ENCODE measurements at regions not wholly inside any gene's neighbourhood (a gene's known extent, or its start where the extent isn't known, plus 50 kb on each side); places are given as distances from the start of the nearest gene placed in this dataset.

DNA sequence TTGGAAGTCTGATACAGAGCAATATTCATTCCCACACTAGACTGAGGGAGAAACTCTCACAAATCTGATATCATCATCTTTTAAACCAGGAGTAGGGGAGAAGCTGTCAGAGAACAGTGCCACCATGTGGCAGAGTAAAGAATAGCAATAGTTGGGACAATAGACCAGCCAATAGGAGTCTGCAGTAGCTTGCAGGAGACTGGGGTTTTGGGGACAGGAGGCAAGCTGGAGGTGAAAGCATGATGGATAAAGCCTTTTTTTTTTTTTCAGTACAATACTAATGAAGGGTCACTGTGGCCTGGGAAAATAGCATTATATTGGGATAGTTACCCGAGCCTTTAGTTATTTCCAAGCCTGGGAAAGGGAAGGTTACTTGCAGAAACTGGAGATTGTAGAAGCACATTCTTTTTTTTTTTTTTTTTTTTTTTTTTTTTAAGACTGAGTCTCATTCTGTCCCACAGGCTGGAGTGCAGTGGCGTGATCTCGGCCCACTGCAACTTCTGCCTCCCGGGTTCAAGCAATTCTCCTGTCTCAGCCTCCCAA lies 120.7 kb downstream of the S1PR1 start:
- H3K4me3 ChIP-seq (ENCODE audit: low read depth, poor library complexity, severe bottlenecking): no peak overlapping the region
- 51 to 77% methylated on average over 4 of the region's 4 CpGs for WGBS, 2 donors
- peak in 1 of 2 donors; percentile 72 for DNase-seq (ENCODE audit: low spot score in 2 of 2)
- TF ChIP-seq POLR2A (IDR thresholded peaks at IDR 0.05): no peak
- TF ChIP-seq, protein P1, sequence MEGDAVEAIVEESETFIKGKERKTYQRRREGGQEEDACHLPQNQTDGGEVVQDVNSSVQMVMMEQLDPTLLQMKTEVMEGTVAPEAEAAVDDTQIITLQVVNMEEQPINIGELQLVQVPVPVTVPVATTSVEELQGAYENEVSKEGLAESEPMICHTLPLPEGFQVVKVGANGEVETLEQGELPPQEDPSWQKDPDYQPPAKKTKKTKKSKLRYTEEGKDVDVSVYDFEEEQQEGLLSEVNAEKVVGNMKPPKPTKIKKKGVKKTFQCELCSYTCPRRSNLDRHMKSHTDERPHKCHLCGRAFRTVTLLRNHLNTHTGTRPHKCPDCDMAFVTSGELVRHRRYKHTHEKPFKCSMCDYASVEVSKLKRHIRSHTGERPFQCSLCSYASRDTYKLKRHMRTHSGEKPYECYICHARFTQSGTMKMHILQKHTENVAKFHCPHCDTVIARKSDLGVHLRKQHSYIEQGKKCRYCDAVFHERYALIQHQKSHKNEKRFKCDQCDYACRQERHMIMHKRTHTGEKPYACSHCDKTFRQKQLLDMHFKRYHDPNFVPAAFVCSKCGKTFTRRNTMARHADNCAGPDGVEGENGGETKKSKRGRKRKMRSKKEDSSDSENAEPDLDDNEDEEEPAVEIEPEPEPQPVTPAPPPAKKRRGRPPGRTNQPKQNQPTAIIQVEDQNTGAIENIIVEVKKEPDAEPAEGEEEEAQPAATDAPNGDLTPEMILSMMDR (IDR thresholded peaks at IDR 0.05): peak in 1 of 3 donors; percentile 50
- intact Hi-C loops (cut with DNase I; ENCODE audit: low total_unique reads): loop anchor here (10.0 kb wide), 1 partner anchor 53 kb away; no protein-coding TSS in a partner anchor

DNA sequence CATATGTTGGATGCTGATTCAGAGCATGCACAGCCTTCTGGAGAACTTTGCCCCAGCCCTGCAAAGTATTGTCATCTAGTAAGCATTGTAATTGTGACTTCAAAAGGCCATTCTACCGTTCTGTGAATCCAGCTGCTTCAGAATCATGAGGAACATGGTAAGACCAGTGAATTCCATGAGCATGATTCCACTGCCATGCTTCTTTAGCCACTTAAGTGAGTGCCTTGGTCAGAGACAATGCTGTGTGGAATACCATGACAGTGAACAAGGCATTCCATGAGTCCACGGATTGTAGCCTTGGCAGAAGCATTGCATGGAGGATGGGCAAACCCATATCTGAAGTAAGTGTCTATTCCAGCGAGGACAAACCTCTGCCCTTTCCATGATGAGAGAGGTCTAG lies 123.7 kb downstream of the S1PR1 start:
- WGBS, 2 donors: 84 to 85% methylated on average over 3 of the region's 3 CpGs
- no peak for DNase-seq (ENCODE audit: low spot score in 2 of 2)
- no peak overlapping the region for H3K4me3 ChIP-seq (ENCODE audit: low read depth, poor library complexity, severe bottlenecking)
- intact Hi-C loops (cut with DNase I; ENCODE audit: low total_unique reads): no loop called here
- no peak for TF ChIP-seq POLR2A (IDR thresholded peaks at IDR 0.05)
- TF ChIP-seq, protein P1 (IDR thresholded peaks at IDR 0.05): no peak

DNA sequence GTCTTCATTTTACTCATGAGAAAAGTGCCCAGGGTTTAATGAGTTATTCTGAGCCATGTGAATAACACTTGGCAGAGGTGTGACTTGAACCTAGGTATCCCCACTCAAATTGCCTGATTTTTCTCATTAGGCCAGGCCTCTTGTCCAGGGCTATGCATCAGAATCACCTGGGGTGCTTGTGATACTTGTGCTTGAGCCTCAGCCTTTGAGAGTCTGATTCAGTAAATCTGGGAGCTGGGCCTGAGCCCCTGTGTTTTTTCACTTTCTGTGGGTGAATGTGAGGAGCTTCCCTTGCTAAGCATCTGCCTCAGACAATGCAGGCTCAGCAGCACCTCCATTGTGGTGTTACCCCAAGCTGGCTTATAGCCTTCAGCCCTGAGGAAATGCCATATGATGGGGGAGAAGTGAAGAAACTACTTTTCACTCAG lies 127.1 kb downstream of the S1PR1 start:
- intact Hi-C loops (cut with DNase I; ENCODE audit: low total_unique reads): no loop called here
- TF ChIP-seq POLR2A (IDR thresholded peaks at IDR 0.05): no peak
- TF ChIP-seq, protein P1 (IDR thresholded peaks at IDR 0.05): no peak
- no peak for DNase-seq (ENCODE audit: low spot score in 2 of 2)
- H3K4me3 ChIP-seq (ENCODE audit: low read depth, poor library complexity, severe bottlenecking): no peak overlapping the region

DNA sequence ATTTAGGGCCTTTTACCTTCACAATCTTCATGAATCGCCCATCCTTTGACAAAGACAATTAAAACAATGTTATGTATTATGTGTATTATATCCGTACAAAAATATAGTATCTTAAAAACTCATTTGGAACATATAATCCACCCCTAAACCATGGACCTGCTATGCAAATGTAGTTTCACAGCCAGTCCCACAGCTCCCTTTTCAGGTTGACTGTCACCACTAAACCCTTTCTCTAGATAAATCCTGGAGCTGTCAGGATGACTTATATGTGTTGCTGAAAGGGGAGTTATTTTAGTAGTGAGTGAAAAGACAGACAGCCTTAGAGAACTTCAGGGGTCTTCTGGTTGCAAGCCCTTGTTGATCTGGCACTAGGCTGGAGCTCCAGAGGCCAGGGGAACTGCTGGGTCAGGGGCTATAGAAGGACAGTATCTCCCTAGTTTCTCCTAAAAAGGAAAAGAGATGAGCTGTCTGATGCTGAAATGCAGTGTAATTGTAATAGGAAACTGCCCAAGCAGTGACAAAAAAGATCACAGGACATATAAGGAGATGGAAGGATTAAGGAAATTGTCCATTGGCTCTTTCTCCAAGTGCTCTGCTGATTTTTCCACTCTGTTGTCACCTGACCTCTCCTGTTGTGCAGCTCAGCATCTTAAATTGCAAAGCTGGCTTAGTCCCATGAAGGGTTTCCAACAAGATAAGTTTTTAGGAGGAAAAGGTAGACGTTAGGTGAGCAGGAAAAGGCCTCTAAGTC lies 127.7 kb downstream of the S1PR1 start:
- intact Hi-C loops (cut with DNase I; ENCODE audit: low total_unique reads): no loop called here
- TF ChIP-seq, protein P1 (IDR thresholded peaks at IDR 0.05): no peak
- no peak for TF ChIP-seq POLR2A (IDR thresholded peaks at IDR 0.05)
- H3K4me3 ChIP-seq (ENCODE audit: low read depth, poor library complexity, severe bottlenecking): no peak overlapping the region
- WGBS, 2 donors: 93 to 95% methylated on average over 3 of the region's 3 CpGs
- DNase-seq (ENCODE audit: low spot score in 2 of 2): no peak

DNA sequence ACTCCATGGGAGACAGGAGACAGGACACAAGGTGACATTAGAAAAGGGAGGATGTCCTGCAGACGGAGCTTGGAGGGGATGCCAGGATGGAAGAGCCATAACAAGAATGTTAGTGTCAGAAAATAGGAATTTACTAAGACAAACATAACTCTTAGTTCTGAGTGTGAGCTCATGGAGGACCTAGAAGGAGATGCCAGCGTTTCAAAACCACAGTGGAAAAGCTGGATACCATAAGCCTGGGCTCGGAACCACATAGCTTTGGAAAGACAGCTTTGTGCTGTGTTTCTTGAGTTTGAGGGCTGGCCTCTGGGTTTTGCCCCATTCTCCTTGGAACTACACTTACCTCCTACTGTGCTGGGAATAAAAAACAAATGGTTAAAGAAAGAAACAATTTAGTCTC lies 128.4 kb downstream of the S1PR1 start:
- no peak for DNase-seq (ENCODE audit: low spot score in 2 of 2)
- TF ChIP-seq, protein P1 (IDR thresholded peaks at IDR 0.05): no peak
- TF ChIP-seq POLR2A (IDR thresholded peaks at IDR 0.05): no peak
- H3K4me3 ChIP-seq (ENCODE audit: low read depth, poor library complexity, severe bottlenecking): no peak overlapping the region
- intact Hi-C loops (cut with DNase I; ENCODE audit: low total_unique reads): no loop called here
- 61 to 66% methylated on average over 3 of the region's 3 CpGs for WGBS, 2 donors

Data from lower leg skin (tissue), 4 donors.